ENCODE measurements at regions not wholly inside any gene's neighbourhood (a gene's known extent, or its start where the extent isn't known, plus 50 kb on each side); places are given as distances from the start of the nearest gene placed in this dataset.

GRCh38 chr13:25037057-25037813 is 58.7 kb upstream of the PABPC3 start:
- peak; percentile 99 for ATAC-seq
- TF ChIP-seq ZNF565 (CRISPR knock-in tag; conservative IDR thresholded peaks at IDR 0.05; ENCODE audit: low read depth) (no peak), ZFP3 (CRISPR knock-in tag; IDR thresholded peaks at IDR 0.05) (no peak), OSR1 (CRISPR knock-in tag; IDR thresholded peaks at IDR 0.05) (no peak), RARB (CRISPR knock-in tag; IDR thresholded peaks at IDR 0.05) (no peak), SNAI2 (CRISPR knock-in tag; IDR thresholded peaks at IDR 0.05) (no peak), PPARA (CRISPR knock-in tag; IDR thresholded peaks at IDR 0.05; ENCODE audit: borderline replicate concordance) (no peak), ARNTL (CRISPR knock-in tag; IDR thresholded peaks at IDR 0.05; ENCODE audit: borderline replicate concordance, low read depth) (no peak), ISL1 (CRISPR knock-in tag; IDR thresholded peaks at IDR 0.05) (no peak), ESRRG (CRISPR knock-in tag; IDR thresholded peaks at IDR 0.05) (no peak), ZNF70 (CRISPR knock-in tag; IDR thresholded peaks at IDR 0.05) (no peak), PATZ1 (CRISPR knock-in tag; IDR thresholded peaks at IDR 0.05; ENCODE audit: borderline replicate concordance) (no peak), CREB5 (CRISPR knock-in tag; IDR thresholded peaks at IDR 0.05; ENCODE audit: low read depth) (no peak), CSRNP3 (CRISPR knock-in tag; IDR thresholded peaks at IDR 0.05) (no peak)

- ATAC-seq = no peak
- TF ChIP-seq ZFP3 (CRISPR knock-in tag; IDR thresholded peaks at IDR 0.05) (no peak), CREB5 (CRISPR knock-in tag; IDR thresholded peaks at IDR 0.05; ENCODE audit: low read depth) (no peak), ARNTL (CRISPR knock-in tag; IDR thresholded peaks at IDR 0.05; ENCODE audit: borderline replicate concordance, low read depth) (no peak), PPARA (CRISPR knock-in tag; IDR thresholded peaks at IDR 0.05; ENCODE audit: borderline replicate concordance) (no peak), ZFP30 (CRISPR knock-in tag; IDR thresholded peaks at IDR 0.05) (no peak), ZNF8 (CRISPR knock-in tag; IDR thresholded peaks at IDR 0.05) (no peak), BACH2 (CRISPR knock-in tag; IDR thresholded peaks at IDR 0.05; ENCODE audit: borderline replicate concordance) (no peak), GLIS3 (CRISPR knock-in tag; IDR thresholded peaks at IDR 0.05) (no peak)
- TF ChIP-seq, protein P1, sequence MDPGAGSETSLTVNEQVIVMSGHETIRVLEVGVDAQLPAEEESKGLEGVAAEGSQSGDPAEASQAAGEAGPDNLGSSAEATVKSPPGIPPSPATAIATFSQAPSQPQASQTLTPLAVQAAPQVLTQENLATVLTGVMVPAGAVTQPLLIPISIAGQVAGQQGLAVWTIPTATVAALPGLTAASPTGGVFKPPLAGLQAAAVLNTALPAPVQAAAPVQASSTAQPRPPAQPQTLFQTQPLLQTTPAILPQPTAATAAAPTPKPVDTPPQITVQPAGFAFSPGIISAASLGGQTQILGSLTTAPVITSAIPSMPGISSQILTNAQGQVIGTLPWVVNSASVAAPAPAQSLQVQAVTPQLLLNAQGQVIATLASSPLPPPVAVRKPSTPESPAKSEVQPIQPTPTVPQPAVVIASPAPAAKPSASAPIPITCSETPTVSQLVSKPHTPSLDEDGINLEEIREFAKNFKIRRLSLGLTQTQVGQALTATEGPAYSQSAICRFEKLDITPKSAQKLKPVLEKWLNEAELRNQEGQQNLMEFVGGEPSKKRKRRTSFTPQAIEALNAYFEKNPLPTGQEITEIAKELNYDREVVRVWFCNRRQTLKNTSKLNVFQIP (CRISPR knock-in tag; IDR thresholded peaks at IDR 0.05; ENCODE audit: borderline replicate concordance, low read depth) = no peak
Observed at GRCh38 chr13:25042151-25042865, 53.6 kb upstream of the PABPC3 start.

- no peak for ATAC-seq
- TF ChIP-seq RARB (CRISPR knock-in tag; IDR thresholded peaks at IDR 0.05) = no peak
- TF ChIP-seq PATZ1 (CRISPR knock-in tag; IDR thresholded peaks at IDR 0.05; ENCODE audit: borderline replicate concordance) = no peak
- no peak for TF ChIP-seq ARNTL (CRISPR knock-in tag; IDR thresholded peaks at IDR 0.05; ENCODE audit: borderline replicate concordance, low read depth)
- no peak for TF ChIP-seq GLIS3 (CRISPR knock-in tag; IDR thresholded peaks at IDR 0.05)
- no peak for TF ChIP-seq CSRNP3 (CRISPR knock-in tag; IDR thresholded peaks at IDR 0.05)
- TF ChIP-seq TCF4 (CRISPR knock-in tag; IDR thresholded peaks at IDR 0.05; ENCODE audit: borderline replicate concordance) = no peak
- TF ChIP-seq ZFP30 (CRISPR knock-in tag; IDR thresholded peaks at IDR 0.05) = no peak
- no peak for TF ChIP-seq ESRRG (CRISPR knock-in tag; IDR thresholded peaks at IDR 0.05)
- TF ChIP-seq ISL1 (CRISPR knock-in tag; IDR thresholded peaks at IDR 0.05) = no peak
- no peak for TF ChIP-seq PPARA (CRISPR knock-in tag; IDR thresholded peaks at IDR 0.05; ENCODE audit: borderline replicate concordance)
- TF ChIP-seq ZNF70 (CRISPR knock-in tag; IDR thresholded peaks at IDR 0.05) = no peak
- no peak for TF ChIP-seq ZNF565 (CRISPR knock-in tag; conservative IDR thresholded peaks at IDR 0.05; ENCODE audit: low read depth)
- TF ChIP-seq CREB5 (CRISPR knock-in tag; IDR thresholded peaks at IDR 0.05; ENCODE audit: low read depth) = no peak
- TF ChIP-seq ZFP3 (CRISPR knock-in tag; IDR thresholded peaks at IDR 0.05) = no peak
- no peak for TF ChIP-seq SNAI2 (CRISPR knock-in tag; IDR thresholded peaks at IDR 0.05)
- TF ChIP-seq BACH2 (CRISPR knock-in tag; IDR thresholded peaks at IDR 0.05; ENCODE audit: borderline replicate concordance) = no peak
- no peak for TF ChIP-seq ZNF8 (CRISPR knock-in tag; IDR thresholded peaks at IDR 0.05)
Observed at GRCh38 chr13:25044071-25044470, 51.9 kb upstream of the PABPC3 start.

All from SK-N-SH treated with all-trans-retinoic acid at 6 μM for 48 hours (cell line).